ENCODE measurements at regions not wholly inside any gene's neighbourhood (a gene's known extent, or its start where the extent isn't known, plus 50 kb on each side); places are given as distances from the start of the nearest gene placed in this dataset.

DNA sequence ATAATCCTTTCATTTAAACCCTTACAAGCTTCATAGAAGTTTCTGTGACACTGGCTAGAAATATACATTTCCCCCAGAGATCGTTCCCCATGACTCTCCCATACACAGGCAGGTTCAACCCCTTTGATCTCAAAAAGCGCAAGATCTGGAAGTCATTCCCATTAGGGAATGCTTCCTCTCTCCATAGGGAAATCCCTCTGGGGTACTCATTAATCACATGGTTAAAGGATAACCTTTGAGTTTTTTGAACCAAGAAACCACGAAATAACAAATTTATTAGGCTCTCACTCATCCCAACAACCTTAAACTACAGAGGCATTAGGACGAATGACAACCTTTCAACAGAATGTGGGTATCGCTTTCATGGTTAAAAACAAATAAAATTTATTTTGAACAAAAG, 211.9 kb upstream of the PRICKLE2 start:
- TF ChIP-seq, protein P1, sequence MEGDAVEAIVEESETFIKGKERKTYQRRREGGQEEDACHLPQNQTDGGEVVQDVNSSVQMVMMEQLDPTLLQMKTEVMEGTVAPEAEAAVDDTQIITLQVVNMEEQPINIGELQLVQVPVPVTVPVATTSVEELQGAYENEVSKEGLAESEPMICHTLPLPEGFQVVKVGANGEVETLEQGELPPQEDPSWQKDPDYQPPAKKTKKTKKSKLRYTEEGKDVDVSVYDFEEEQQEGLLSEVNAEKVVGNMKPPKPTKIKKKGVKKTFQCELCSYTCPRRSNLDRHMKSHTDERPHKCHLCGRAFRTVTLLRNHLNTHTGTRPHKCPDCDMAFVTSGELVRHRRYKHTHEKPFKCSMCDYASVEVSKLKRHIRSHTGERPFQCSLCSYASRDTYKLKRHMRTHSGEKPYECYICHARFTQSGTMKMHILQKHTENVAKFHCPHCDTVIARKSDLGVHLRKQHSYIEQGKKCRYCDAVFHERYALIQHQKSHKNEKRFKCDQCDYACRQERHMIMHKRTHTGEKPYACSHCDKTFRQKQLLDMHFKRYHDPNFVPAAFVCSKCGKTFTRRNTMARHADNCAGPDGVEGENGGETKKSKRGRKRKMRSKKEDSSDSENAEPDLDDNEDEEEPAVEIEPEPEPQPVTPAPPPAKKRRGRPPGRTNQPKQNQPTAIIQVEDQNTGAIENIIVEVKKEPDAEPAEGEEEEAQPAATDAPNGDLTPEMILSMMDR (IDR thresholded peaks at IDR 0.05), result no peak
- no peak for TF ChIP-seq POLR2A (IDR thresholded peaks at IDR 0.05)
